ENCODE measurements at regions not wholly inside any gene's neighbourhood (a gene's known extent, or its start where the extent isn't known, plus 50 kb on each side); places are given as distances from the start of the nearest gene placed in this dataset.

- POLR2A ChIA-PET (ENCODE audit: low non-redundant PET), result no interaction called here
- CTCF ChIA-PET, result no interaction called here
- H3K27ac ChIP-seq (ENCODE audit: low read depth, low read length, poor library complexity, severe bottlenecking), result no peak overlapping the region
Observed at GRCh38 chr3:177590826-177591225, 393.5 kb upstream of the TBL1XR1 start.

DNA sequence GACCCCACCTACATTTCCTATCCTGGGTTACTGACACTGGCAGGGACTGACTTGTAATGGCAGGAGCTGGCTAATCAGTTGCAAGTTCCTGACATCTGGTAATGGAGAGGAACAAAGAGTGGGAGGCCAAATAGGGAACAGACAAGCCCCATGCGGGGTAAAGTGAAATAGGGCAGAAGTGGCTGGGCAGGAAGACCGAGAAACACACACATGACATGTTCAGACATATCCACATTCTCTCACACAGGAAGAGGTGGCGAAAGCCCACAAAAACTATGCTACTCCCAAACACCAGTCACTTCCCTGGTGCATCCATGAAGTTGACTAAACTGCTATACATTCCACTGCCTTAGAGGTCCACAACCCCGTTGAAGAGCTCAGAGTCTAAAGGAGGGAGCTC is 394.1 kb upstream of the TBL1XR1 start:
- CTCF ChIA-PET, result no interaction called here
- DNase-seq (ENCODE audit: low spot score), result no peak
- Histone ChIP-seq H3K9me3 (ENCODE audit: low read depth, low read length, poor library complexity, severe bottlenecking) (no peaks in the 10 kb centered on the region), H3K36me3 (ENCODE audit: insufficient read depth, low read length, poor library complexity, severe bottlenecking) (no peaks in the 10 kb centered on the region), H3K4me1 (ENCODE audit: insufficient read depth, low read length, poor library complexity, severe bottlenecking) (peaks cover 31% of the 10 kb centered on the region), H3K4me3 (ENCODE audit: low read depth, low read length, poor library complexity, severe bottlenecking) (no peak overlapping the region), H3K27ac (ENCODE audit: low read depth, low read length, poor library complexity, severe bottlenecking) (no peak overlapping the region), H3K27me3 (replicated peaks; ENCODE audit: insufficient read depth, low read depth, low read length, poor library complexity) (no peaks in the 10 kb centered on the region)
- no peak for TF ChIP-seq EZH2 (IDR thresholded peaks at IDR 0.05; ENCODE audit: borderline replicate concordance, low read depth, low read length, poor library complexity, severe bottlenecking)
- no peak for TF ChIP-seq CTCF (conservative IDR thresholded peaks at IDR 0.05; ENCODE audit: low read depth, low read length)
- POLR2A ChIA-PET (ENCODE audit: low non-redundant PET), result no interaction called here
- intact Hi-C loops (cut with micrococcal nuclease; ENCODE audit: unreplicated experiment), result no loop called here
- BruUV-seq (replicated peaks), result no TSS peak

More at GRCh38 chr3:177590826-177591225, 393.5 kb upstream of the TBL1XR1 start:
- intact Hi-C loops (cut with micrococcal nuclease; ENCODE audit: unreplicated experiment), result no loop called here
- TF ChIP-seq EZH2 (IDR thresholded peaks at IDR 0.05; ENCODE audit: borderline replicate concordance, low read depth, low read length, poor library complexity, severe bottlenecking) (no peak), CTCF (conservative IDR thresholded peaks at IDR 0.05; ENCODE audit: low read depth, low read length) (no peak)
- no peak overlapping the region for H3K4me3 ChIP-seq (ENCODE audit: low read depth, low read length, poor library complexity, severe bottlenecking)
- DNase-seq (ENCODE audit: low spot score), result no peak
- peaks cover 26% of the 10 kb centered on the region for H3K4me1 ChIP-seq (ENCODE audit: insufficient read depth, low read length, poor library complexity, severe bottlenecking)
- H3K27me3 ChIP-seq (replicated peaks; ENCODE audit: insufficient read depth, low read depth, low read length, poor library complexity), result no peaks in the 10 kb centered on the region
- H3K36me3 ChIP-seq (ENCODE audit: insufficient read depth, low read length, poor library complexity, severe bottlenecking), result no peaks in the 10 kb centered on the region
- no peaks in the 10 kb centered on the region for H3K9me3 ChIP-seq (ENCODE audit: low read depth, low read length, poor library complexity, severe bottlenecking)
- BruUV-seq (replicated peaks), result no TSS peak

DNA sequence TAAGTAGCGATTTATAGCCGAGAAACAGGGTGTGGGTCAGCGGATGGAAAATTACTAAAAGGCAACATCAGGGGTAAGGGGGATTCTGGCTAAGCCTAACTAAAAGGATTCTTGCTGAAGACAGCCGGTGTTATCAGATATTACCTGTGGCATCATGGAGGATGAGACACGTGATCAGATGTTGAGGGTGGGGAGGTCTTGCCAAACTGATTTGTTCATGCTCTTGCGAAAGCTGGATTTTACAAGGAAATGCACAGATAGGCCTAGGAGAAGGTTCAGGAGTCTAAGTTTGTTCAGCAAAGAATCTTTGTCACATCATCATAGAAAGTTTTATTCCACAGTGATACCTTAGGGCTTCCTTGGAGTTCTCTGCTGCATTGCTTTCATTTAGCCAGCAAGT is 396.8 kb upstream of the TBL1XR1 start:
- Histone ChIP-seq H3K27ac (ENCODE audit: low read depth, low read length, poor library complexity, severe bottlenecking) (no peak overlapping the region), H3K4me1 (ENCODE audit: insufficient read depth, low read length, poor library complexity, severe bottlenecking) (peaks cover 57% of the 10 kb centered on the region)

More for the DNA sequence above, 396.8 kb upstream of the TBL1XR1 start:
- ChIA-PET CTCF (no interaction called here), POLR2A (ENCODE audit: low non-redundant PET) (no interaction called here)
- Histone ChIP-seq H3K4me3 (ENCODE audit: low read depth, low read length, poor library complexity, severe bottlenecking) (no peak overlapping the region), H3K36me3 (ENCODE audit: insufficient read depth, low read length, poor library complexity, severe bottlenecking) (no peaks in the 10 kb centered on the region), H3K9me3 (ENCODE audit: low read depth, low read length, poor library complexity, severe bottlenecking) (no peaks in the 10 kb centered on the region), H3K27me3 (replicated peaks; ENCODE audit: insufficient read depth, low read depth, low read length, poor library complexity) (no peaks in the 10 kb centered on the region)
- TF ChIP-seq EZH2 (IDR thresholded peaks at IDR 0.05; ENCODE audit: borderline replicate concordance, low read depth, low read length, poor library complexity, severe bottlenecking), result no peak
- no peak for TF ChIP-seq CTCF (conservative IDR thresholded peaks at IDR 0.05; ENCODE audit: low read depth, low read length)
- intact Hi-C loops (cut with micrococcal nuclease; ENCODE audit: unreplicated experiment), result no loop called here
- no TSS peak for BruUV-seq (replicated peaks)
- DNase-seq (ENCODE audit: low spot score), result no peak

Measured in A673 (cell line).